HG02642 (cell line): ENCODE measurements at regions not wholly inside any gene's neighbourhood (a gene's known extent, or its start where the extent isn't known, plus 50 kb on each side); places are given as distances from the start of the nearest gene placed in this dataset.

ENCODE experiments used
- ATAC-seq: cut with Tn5 transposase; IDR thresholded peaks from one replicate; pipeline ENCODE4 v1.9.1; 2021; ENCODE audit warnings: mild to moderate bottlenecking; ENCODE audit not compliant: unreplicated experiment, poor library complexity

GRCh38 chr15:36519067-36519466 is 60.4 kb upstream of the CDIN1 start:
- ATAC-seq: no peak

- no peak for ATAC-seq
These were observed 54.0 kb upstream of the CDIN1 start for GRCh38 chr15:36525430-36525829.

- ATAC-seq: no peak
These were observed 51.9 kb upstream of the CDIN1 start for GRCh38 chr15:36527235-36528162.

- ATAC-seq: peak; percentile 85
These were observed 50.0 kb upstream of the CDIN1 start for GRCh38 chr15:36529296-36530011.
